Progenitor cell of endocrine pancreas (in vitro differentiated cells): ENCODE measurements at regions not wholly inside any gene's neighbourhood (a gene's known extent, or its start where the extent isn't known, plus 50 kb on each side); places are given as distances from the start of the nearest gene placed in this dataset.
"Not testable (repeated sequence)": the region's sequence is repeated elsewhere in the genome, so short reads cannot be mapped to it uniquely, and the experiment has no call there.

Source experiments
- DNase-seq: peaks from one replicate; pipeline ENCODE4 v3.0.0; 2021; ENCODE audit warnings: low spot score; ENCODE audit not compliant: unreplicated experiment
- H3K27ac Mint-ChIP-seq: 2 replicates; pipeline ENCODE4 v1.8.0; 2021; ENCODE audit warnings: mild to moderate bottlenecking, moderate library complexity, mixed read lengths
- H3K27me3 Mint-ChIP-seq: 2 replicates; pipeline ENCODE4 v1.8.0; 2021; ENCODE audit warnings: mixed read lengths
- H3K36me3 Mint-ChIP-seq: 2 replicates; pipeline ENCODE4 v1.8.0; 2022; ENCODE audit warnings: mixed read lengths; ENCODE audit not compliant: insufficient read depth
- H3K4me1 Mint-ChIP-seq: 2 replicates; pipeline ENCODE4 v1.8.0; 2021; ENCODE audit warnings: low read depth, mixed read lengths
- H3K4me3 Mint-ChIP-seq: 2 replicates; pipeline ENCODE4 v1.8.0; 2021; ENCODE audit warnings: low read depth, mild to moderate bottlenecking, moderate library complexity, mixed read lengths
- H3K9me3 Mint-ChIP-seq: 2 replicates; pipeline ENCODE4 v1.8.0; 2021; ENCODE audit warnings: low read depth, mixed read lengths
- CTCF ChIP-seq: fragments of 200-600 bp; sonication (generic); IDR thresholded peaks from one replicate; pipeline ENCODE4 v1.5.0; 2021; ENCODE audit warnings: antibody characterized with exemption, mild to moderate bottlenecking; ENCODE audit not compliant: unreplicated experiment

DNA sequence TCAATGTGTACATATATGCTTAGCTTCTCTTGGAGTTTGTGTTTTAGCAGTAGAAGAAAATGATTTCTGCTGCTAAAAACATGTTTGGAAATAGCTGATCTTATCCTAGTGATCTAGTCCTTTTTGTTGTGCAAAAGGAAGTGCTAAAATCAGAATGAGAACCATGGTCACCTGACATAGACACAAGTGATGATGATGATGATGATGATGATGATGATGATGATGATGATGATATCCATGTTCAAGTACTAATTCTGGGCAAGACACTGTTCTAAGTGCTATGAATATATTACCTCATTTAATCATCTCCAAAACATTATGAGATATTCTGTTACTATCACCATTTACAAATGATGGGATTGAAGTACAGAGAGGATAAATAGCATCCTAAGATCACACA is 79.8 kb downstream of the ANKEF1 start:
- no peaks in the 10 kb centered on the region for H3K36me3 Mint-ChIP-seq
- no peak for DNase-seq
- H3K9me3 Mint-ChIP-seq, result no peaks in the 10 kb centered on the region
- H3K27ac Mint-ChIP-seq, result no peak overlapping the region
- no peak overlapping the region for H3K4me3 Mint-ChIP-seq
- peaks cover 4% of the 10 kb centered on the region for H3K4me1 Mint-ChIP-seq
- no peak for TF ChIP-seq CTCF
- no peaks in the 10 kb centered on the region for H3K27me3 Mint-ChIP-seq

DNA sequence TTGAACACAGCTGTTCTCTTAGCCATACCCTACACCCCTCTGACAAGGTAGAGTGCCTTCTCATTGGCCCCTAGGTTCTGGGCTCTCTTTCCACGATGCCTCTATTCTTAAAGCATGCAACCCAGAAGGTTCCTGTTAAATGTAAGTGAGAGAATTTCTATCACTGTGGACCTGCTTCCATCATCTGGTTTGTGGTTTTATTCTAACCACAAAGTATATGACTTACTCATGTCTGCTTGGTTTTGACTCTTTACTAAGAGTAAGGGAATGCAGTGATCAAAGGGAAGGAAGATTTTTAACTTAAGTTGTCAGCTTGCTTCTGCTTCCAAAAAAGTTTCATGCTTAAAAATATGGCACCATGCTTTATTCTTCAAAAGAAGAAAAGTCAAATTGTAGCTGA is 80.2 kb downstream of the ANKEF1 start:
- DNase-seq, result no peak
- H3K27ac Mint-ChIP-seq, result no peak overlapping the region
- peaks cover 4% of the 10 kb centered on the region for H3K4me1 Mint-ChIP-seq
- H3K27me3 Mint-ChIP-seq, result no peaks in the 10 kb centered on the region
- no peaks in the 10 kb centered on the region for H3K36me3 Mint-ChIP-seq
- no peak overlapping the region for H3K4me3 Mint-ChIP-seq
- no peaks in the 10 kb centered on the region for H3K9me3 Mint-ChIP-seq
- no peak for TF ChIP-seq CTCF

DNA sequence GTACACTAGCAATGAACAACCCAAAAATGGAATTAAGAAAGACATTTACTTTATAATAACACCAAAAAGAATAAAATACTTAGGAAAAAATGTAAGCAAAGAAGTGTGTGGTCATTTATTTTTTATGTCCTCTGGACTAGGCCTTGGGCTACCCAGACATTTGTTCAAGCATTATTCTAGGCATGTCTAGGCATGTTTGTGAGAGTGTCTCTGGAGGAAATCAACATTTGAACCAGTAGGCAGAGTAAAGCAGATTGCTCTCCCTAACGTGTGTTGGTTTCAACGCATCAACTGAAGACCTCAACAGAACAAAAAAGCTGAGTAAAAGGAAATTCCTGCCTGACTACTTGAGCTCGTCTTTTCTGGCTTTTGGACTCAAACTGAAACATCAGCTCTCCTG is 84.5 kb downstream of the ANKEF1 start:
- Mint-ChIP-seq H3K4me3 (no peak overlapping the region), H3K36me3 (peaks cover 1% of the 10 kb centered on the region), H3K9me3 (peaks cover 10% of the 10 kb centered on the region), H3K4me1 (no peaks in the 10 kb centered on the region), H3K27ac (no peak overlapping the region), H3K27me3 (no peaks in the 10 kb centered on the region)
- TF ChIP-seq CTCF, result no peak
- DNase-seq, result no peak

GRCh38 chr20:10124883-10125282 is 90.1 kb downstream of the ANKEF1 start:
- H3K27ac Mint-ChIP-seq, H3K36me3 Mint-ChIP-seq, H3K27me3 Mint-ChIP-seq: not testable (repeated sequence)

GRCh38 chr20:10125757-10126156 is 91.0 kb downstream of the ANKEF1 start:
- Mint-ChIP-seq H3K27me3 (no peaks in the 10 kb centered on the region), H3K4me3 (no peak overlapping the region), H3K36me3 (peaks cover 1% of the 10 kb centered on the region), H3K4me1 (no peaks in the 10 kb centered on the region), H3K27ac (no peak overlapping the region), H3K9me3 (peaks cover 21% of the 10 kb centered on the region)
- no peak for DNase-seq
- no peak for TF ChIP-seq CTCF

More at GRCh38 chr20:10124883-10125282, 90.1 kb downstream of the ANKEF1 start:
- DNase-seq, H3K4me1 Mint-ChIP-seq, H3K4me3 Mint-ChIP-seq: not testable (repeated sequence)
- H3K9me3 Mint-ChIP-seq, result peaks cover 21% of the 10 kb centered on the region

- Mint-ChIP-seq H3K27me3 (no peaks in the 10 kb centered on the region), H3K4me3 (no peak overlapping the region), H3K36me3 (no peaks in the 10 kb centered on the region), H3K27ac (no peak overlapping the region), H3K4me1 (peaks cover 3% of the 10 kb centered on the region), H3K9me3 (peaks cover 7% of the 10 kb centered on the region)
- no peak for TF ChIP-seq CTCF
- DNase-seq, result no peak
These were observed 88.9 kb upstream of the SNAP25 start for GRCh38 chr20:10129749-10130148.
